GM18519 (cell line): ENCODE measurements at regions not wholly inside any gene's neighbourhood (a gene's known extent, or its start where the extent isn't known, plus 50 kb on each side); places are given as distances from the start of the nearest gene placed in this dataset.

Source experiments
- ATAC-seq: cut with Tn5 transposase; IDR thresholded peaks from one replicate; pipeline ENCODE4 v1.9.1; 2021; ENCODE audit warnings: mild to moderate bottlenecking, moderate library complexity; ENCODE audit not compliant: unreplicated experiment, low FRiP score

DNA sequence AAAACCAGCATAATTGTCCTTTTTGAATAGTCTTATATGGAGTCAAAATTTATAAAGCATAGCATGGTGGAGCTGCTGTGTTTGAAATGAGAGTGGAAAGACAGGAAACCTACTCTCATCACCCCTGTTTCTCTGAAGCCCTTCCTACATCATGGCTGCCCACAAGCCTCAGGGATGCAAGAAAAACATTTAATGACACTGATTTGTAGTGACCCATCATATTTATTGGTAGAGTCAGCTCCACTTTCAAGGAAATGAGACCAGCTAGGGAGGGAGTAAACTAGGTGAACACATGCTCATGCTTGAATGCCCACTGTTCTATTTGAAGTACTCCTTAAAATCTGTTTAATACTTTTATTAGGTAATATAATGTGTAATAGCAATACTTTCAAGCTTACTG lies 494.3 kb upstream of the KCNMB2 start:
- no peak for ATAC-seq

- no peak for ATAC-seq
Measured at GRCh38 chr3:178042376-178042775, 493.9 kb upstream of the KCNMB2 start.

GRCh38 chr3:178043084-178043483 lies 493.2 kb upstream of the KCNMB2 start:
- no peak for ATAC-seq

- ATAC-seq, result no peak
Measured at GRCh38 chr3:178044320-178044719, 491.9 kb upstream of the KCNMB2 start.

- no peak for ATAC-seq
Measured at GRCh38 chr3:178047496-178047895, 488.7 kb upstream of the KCNMB2 start.

DNA sequence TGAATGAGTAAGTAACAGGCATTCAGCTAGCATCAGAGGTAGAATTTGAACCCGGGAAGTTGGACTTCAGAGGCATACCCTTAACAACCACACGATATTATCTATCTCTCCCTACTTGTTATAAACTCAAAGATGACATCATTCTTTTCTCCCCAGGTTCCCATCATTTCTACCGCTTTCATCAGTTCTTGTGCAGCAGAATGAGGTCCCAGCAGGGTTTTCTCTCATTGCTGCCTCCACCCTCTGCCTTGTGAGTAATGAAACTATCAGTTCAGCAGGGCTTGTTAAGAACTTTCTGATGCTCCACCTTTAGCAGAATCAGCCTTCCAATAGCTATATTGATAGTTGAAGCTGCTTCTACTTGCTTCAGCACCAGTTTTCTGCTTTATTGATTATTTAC lies 487.5 kb upstream of the KCNMB2 start:
- no peak for ATAC-seq

DNA sequence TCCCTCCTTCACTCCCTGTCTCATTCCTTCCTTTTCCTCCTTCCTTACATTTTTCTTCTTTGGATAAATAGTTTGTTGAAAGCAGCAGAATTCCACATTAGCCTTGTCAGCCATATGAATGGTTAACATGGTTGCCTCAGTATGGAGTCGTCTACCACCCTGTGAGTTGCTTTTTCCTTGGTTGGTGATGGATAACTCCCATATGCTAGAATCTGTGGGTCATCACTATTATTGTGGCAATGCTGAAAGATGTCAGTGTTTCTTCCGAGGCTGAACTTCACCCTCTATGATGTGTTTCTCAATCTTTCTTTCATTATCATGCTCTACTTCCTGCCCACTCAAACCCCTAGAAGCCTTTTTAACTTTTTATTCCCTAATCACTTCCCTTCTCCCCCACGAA lies 481.8 kb upstream of the KCNMB2 start:
- ATAC-seq, result no peak

DNA sequence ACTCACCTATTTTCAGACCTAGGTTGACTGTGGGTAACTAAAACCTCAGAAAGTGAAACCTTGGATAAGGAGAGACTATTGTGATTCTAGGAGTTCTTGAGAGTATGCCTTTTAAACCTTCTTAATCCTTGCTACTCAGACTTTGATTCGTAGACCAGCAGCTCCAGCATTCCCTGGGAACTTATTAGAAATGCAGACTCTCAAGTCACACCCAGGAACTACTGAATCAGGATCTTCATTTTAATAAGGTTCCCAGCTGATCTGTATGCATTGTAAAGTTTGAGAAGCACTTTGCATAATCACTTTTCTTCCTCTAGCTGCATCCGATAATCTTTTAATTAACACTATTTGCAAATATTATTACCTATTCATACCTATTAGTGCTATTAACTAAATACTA lies 480.3 kb upstream of the KCNMB2 start:
- ATAC-seq, result no peak

- no peak for ATAC-seq
Measured at GRCh38 chr3:178056868-178057267, 479.4 kb upstream of the KCNMB2 start.

- ATAC-seq, result no peak
Measured at GRCh38 chr3:178058629-178059028, 477.6 kb upstream of the KCNMB2 start.

DNA sequence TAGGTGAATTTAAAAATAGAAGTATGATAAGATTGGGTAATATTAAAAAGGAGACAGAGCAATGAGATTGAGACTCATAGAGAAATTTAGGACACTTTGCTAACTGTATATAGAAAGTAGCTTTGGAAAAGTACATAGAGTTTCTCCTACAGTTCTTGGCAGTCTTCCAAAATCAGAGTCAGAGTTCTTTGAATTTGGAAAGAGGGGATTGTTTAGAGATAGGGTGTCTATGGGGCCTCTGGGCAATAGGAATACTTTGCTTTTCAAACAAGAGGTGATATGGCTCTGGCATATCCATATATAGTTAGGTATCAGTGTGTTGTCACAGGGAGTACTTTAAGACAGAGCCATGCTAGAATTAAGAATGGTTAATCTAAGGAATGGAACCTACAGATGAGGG lies 477.1 kb upstream of the KCNMB2 start:
- ATAC-seq, result no peak

DNA sequence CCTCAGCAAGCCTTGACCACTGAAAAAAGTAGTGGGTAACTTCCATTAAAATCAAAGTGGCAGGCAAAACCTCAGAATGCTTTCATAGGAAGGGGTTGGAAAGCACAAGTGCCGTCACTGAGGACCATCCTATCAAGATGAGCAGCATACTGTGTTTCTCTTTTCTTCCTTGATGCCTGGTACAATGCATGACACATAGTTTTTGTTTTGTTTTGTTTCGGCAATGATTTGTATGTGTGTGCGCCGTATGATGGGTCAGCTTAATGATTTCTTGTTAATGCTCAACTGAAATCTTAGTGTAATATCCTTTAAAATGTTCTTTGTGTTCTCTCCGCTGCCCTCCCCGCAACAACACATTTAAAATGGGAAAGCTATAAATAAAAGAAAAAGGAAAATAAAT lies 476.4 kb upstream of the KCNMB2 start:
- no peak for ATAC-seq

DNA sequence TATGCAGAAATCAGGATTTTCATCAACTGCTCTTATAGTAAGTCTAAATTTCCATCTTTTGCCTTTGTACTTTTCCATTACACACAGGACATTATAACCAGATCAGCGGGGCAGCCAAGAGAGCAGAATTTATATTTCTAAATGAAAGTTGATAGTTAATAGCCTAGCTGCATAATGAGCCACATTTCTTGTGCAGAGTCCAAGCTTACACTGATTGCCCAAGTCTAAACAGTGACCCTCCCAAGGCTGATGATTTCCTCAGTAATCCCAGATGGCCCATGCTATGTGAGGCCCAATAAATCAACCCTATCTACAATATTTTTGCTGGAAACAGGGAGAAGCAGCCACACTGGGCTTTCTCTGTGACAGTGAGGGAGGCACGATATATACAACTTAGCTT lies 475.8 kb upstream of the KCNMB2 start:
- no peak for ATAC-seq

DNA sequence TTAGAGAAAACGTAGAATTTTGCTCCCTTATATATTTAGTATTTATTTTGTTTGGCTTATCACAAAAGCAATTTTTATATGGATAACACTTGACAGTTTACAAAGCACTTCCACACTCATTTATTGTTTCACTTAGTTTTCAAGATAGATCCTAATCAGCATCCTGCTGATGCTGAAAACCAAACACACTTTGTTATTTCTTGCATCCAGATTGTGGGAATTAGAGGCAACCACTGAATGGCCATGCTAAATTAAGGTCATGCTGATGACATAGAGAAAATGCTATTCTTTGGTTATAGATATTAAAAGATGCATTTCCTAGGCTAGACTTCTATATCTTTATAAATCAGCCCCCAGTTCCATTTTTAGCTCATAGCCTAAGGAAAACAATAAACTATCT lies 474.1 kb upstream of the KCNMB2 start:
- ATAC-seq, result no peak

- ATAC-seq, result no peak
Measured at GRCh38 chr3:178063461-178063860, 472.8 kb upstream of the KCNMB2 start.

DNA sequence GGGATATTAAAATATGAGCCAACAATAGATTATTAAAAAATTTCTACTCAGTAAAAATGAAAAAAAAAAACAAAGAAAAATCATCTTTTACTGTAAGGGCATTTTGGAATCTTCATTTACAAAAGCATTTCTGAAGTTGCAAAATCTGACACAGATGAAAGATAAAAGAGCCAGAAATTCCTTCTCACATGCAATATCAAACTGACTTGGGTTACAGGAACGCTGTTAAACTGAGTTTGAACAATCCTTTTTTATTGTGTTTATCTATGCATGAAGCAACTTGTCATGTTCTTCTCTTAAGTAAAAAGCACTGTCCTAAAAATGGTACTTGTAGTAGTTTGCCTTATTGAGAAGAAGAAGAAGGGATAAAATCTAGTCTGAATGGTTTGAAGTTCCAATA lies 468.5 kb upstream of the KCNMB2 start:
- ATAC-seq, result no peak

GRCh38 chr3:178072391-178073305 lies 463.6 kb upstream of the KCNMB2 start:
- ATAC-seq, result no peak

DNA sequence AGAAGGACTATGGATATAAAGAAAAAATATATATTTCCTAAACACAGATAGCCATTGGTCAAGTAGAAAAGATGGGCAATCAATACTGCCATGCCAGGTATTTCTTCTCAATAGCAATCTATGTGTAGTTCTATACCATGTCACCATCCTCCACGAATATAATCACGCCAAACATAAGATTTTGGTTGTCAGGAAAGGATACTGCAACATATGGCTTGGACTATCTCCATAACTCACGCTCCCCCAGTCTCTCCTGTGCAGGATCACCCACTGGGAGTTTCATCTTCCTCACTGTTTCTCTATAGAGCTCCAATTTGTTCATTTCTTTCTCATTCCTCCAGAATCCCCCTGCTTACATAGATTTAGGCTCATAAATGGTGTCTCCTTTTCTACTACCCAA lies 462.9 kb upstream of the KCNMB2 start:
- no peak for ATAC-seq

GRCh38 chr3:178075344-178075743 lies 460.9 kb upstream of the KCNMB2 start:
- ATAC-seq, result no peak

DNA sequence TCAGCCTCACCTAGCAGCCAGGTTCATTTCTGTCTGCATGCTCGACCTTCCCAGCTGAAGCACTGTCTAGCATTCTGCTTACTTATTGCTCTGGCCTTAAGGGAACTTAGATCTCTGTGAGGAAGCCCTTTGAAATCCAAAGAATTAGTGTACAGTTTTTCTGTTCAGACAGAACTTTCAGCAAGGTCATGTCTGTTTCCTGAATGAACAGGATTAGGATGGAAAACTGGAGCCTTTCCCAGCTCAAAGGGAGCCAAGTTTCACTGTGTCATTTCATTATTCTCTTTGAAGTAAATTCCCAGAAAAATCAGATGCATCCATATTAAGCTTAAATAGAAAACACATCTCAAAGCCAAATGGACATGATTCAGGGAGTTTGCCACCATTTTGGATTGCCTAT lies 457.3 kb upstream of the KCNMB2 start:
- ATAC-seq, result no peak

DNA sequence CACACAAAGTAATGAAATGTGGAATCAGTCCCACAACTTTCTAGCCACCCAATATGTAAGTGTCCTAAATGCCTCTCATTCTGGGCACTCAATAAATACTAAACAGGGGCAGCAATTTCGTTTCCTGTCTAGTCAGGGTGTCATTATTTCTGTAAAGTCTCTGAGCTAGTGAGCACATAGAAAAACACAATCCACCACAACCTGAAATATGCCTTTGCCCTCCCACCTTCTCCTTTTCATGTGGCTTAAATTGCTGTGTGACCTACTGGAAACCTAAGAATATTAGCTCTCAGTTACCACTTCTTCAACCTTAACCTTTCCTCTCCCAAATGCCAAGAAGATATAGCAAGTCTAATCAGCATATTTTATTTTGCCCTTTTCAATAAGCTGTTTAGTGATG lies 456.3 kb upstream of the KCNMB2 start:
- no peak for ATAC-seq

GRCh38 chr3:178082326-178082906 lies 453.8 kb upstream of the KCNMB2 start:
- ATAC-seq, result no peak
